PFSK-1 (cell line): ENCODE measurements at regions not wholly inside any gene's neighbourhood (a gene's known extent, or its start where the extent isn't known, plus 50 kb on each side); places are given as distances from the start of the nearest gene placed in this dataset.

Source experiments
- FOXP2 ChIP-seq: optimal IDR thresholded peaks from 2 replicates; pipeline ENCODE3; 2011; ENCODE audit warnings: borderline replicate concordance, control low read depth, inconsistent platforms; ENCODE audit not compliant: insufficient read depth; ENCODE audit errors: extremely low read length, extremely low read depth
- POLR2AphosphoS5 ChIP-seq: IDR thresholded peaks from 2 replicates; pipeline ENCODE4 v1.6.1; 2012; ENCODE audit warnings: low read depth, mild to moderate bottlenecking, control low read depth, low read length, moderate library complexity
- REST ChIP-seq, 2 experiments: IDR thresholded peaks; 2 replicates each; pipeline versions ENCODE4 v1.6.1 to v1.8.0; 2011 to 2012; ENCODE audit warnings: low read depth in 2 of 2, low read length in 2 of 2, control low read depth in 1 of 2, inconsistent platforms in 1 of 2, mild to moderate bottlenecking in 1 of 2, moderate library complexity in 1 of 2; ENCODE audit not compliant: insufficient read depth in 1 of 2
- SIN3A ChIP-seq: IDR thresholded peaks from 2 replicates; pipeline ENCODE4 v1.6.1; 2012; ENCODE audit warnings: mild to moderate bottlenecking, low read length, moderate library complexity, borderline replicate concordance; ENCODE audit not compliant: insufficient read depth
- TAF1 ChIP-seq: IDR thresholded peaks from 2 replicates; pipeline ENCODE4 v1.6.1; 2012; ENCODE audit warnings: low read length, control low read depth, borderline replicate concordance; ENCODE audit not compliant: insufficient read depth

- TF ChIP-seq REST (IDR thresholded peaks at IDR 0.05; ENCODE audit: insufficient read depth in 1 of 2, low read depth in 2 of 2, low read length in 2 of 2) (no peak), POLR2AphosphoS5 (no peak), TAF1 (no peak), SIN3A (no peak), FOXP2 (no peak)
Measured at GRCh38 chr3:115469649-115470048, 153.7 kb upstream of the GAP43 start.
